ENCODE measurements at regions not wholly inside any gene's neighbourhood (a gene's known extent, or its start where the extent isn't known, plus 50 kb on each side); places are given as distances from the start of the nearest gene placed in this dataset.

- TF ChIP-seq E2F8 (IDR thresholded peaks at IDR 0.05; ENCODE audit: low read depth, partially characterized antibody) (no peak), KLF5 (IDR thresholded peaks at IDR 0.05; ENCODE audit: partially characterized antibody) (no peak), PKNOX1 (IDR thresholded peaks at IDR 0.05) (no peak), SIX5 (IDR thresholded peaks at IDR 0.05; ENCODE audit: low read depth, low read length, severe bottlenecking) (no peak), RB1 (IDR thresholded peaks at IDR 0.05; ENCODE audit: borderline replicate concordance) (no peak), MTA2 (IDR thresholded peaks at IDR 0.05; ENCODE audit: low read depth) (peak; percentile 66), IKZF1 (conservative IDR thresholded peaks at IDR 0.05) (peak; percentile 79), ZBTB11 (CRISPR knock-in tag; IDR thresholded peaks at IDR 0.05) (no peak), PAX5 (IDR thresholded peaks at IDR 0.05; ENCODE audit: borderline replicate concordance, low read depth, low read length) (no peak), ASH2L (IDR thresholded peaks at IDR 0.05; ENCODE audit: borderline replicate concordance, low read depth) (no peak), MTA3 (IDR thresholded peaks at IDR 0.05; ENCODE audit: borderline replicate concordance, low read length) (no peak), ZNF687 (IDR thresholded peaks at IDR 0.05) (no peak), TAF1 (IDR thresholded peaks at IDR 0.05; ENCODE audit: borderline replicate concordance, low read depth, low read length) (no peak), RAD21 (IDR thresholded peaks at IDR 0.05; ENCODE audit: insufficient read depth, low read depth, low read length) (no peak), MYC (IDR thresholded peaks at IDR 0.05; ENCODE audit: insufficient read depth, insufficient read length, insufficient replicate concordance, low read length, severe bottlenecking) (no peak), BCL11A (IDR thresholded peaks at IDR 0.05; ENCODE audit: low read depth, low read length) (peak; percentile 41; the same call in 1 of the 2 replicates)
These were observed 108.2 kb upstream of the RBBP6 start (continued) for GRCh38 chr16:24430954-24431760.

All from GM12878 (cell line).